Fibroblast of lung (primary cell): ENCODE measurements at regions not wholly inside any gene's neighbourhood (a gene's known extent, or its start where the extent isn't known, plus 50 kb on each side); places are given as distances from the start of the nearest gene placed in this dataset.

Experiments used
- CTCF ChIP-seq, 2 donors: IDR thresholded peaks in 1 of 2; conservative IDR thresholded peaks in 1 of 2; 1 replicate in 1 of 2; 2 replicates in 1 of 2; pipeline ENCODE4 v1.5.1; 2011 to 2012; ENCODE audit warnings: low read length in 2 of 2, control low read depth in 1 of 2, inconsistent platforms in 1 of 2, low read depth in 1 of 2, mild to moderate bottlenecking in 1 of 2
- EZH2 ChIP-seq: IDR thresholded peaks from 2 replicates; pipeline ENCODE4 v1.5.1; 2012; ENCODE audit warnings: low read length, control low read depth, mild to moderate bottlenecking; ENCODE audit errors: missing control alignments

DNA sequence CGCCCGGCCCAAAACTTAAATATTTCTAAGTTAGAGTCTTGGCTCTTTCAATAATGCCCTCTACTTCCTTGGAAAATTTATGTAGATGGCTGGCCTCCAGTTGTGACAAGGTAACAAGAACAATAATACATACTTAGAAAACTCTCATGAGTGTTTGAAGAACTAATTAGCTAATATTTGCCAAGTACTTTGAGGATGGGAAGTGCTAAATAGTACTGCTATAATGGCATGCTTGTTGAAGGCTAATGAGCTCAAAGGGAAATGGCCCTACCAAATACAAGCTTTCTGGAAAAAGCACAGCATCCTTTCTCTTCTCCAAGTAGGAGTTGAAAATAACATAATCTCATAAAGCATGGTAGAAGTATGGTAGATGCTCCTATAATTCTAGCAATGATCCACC is 1022.2 kb upstream of the PIK3C3 start:
- no peak for TF ChIP-seq CTCF (conservative IDR thresholded peaks at IDR 0.05 in 1 of 2, IDR thresholded peaks at IDR 0.05 in 1 of 2; ENCODE audit: low read depth in 1 of 2, low read length in 2 of 2)
- TF ChIP-seq EZH2: no peak
